ENCODE measurements at regions not wholly inside any gene's neighbourhood (a gene's known extent, or its start where the extent isn't known, plus 50 kb on each side); places are given as distances from the start of the nearest gene placed in this dataset.

DNA sequence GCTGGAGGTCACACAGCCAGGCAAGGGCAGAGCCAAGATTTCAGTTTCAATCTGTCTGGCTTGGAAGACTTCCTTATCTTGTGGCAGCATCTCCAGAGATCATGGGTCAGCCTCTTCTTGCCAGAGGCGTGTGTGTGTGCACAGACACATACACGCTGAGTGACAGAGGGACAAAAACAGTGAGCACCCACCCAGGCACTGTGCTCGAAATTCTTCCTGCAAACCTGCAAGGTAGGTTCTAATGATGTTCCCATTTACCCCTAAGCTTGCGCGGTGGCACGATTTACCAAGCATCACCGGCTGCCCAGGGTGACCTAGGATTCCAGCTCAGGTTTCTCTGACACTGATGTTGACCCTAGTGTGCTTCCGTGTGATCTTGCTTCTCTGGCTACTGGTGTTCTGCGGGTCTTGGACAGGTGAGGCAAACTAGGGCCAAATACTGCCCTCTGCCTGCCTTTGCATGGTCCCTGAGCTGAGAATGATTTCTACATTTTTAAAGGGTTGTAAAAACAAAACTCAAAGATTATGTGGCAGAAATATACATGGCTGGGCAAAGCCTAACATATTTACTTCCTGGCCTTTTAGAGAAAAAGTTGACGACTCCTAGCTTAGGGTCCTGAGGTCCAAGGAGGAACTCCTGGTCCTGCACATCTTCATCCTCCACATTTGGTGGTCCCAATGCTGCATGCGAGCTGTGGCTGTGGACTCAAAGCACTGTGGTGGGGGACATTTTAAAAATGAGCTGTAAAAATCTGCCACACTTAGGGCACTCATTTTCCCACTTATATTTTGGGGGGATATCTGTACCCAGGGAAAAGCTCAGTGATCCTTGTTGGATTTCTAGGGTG, 268.5 kb downstream of the RPS24 start:
- TF ChIP-seq RAD21 (IDR thresholded peaks at IDR 0.05; ENCODE audit: low read depth) = peak; percentile 53
- TF ChIP-seq, protein P1, sequence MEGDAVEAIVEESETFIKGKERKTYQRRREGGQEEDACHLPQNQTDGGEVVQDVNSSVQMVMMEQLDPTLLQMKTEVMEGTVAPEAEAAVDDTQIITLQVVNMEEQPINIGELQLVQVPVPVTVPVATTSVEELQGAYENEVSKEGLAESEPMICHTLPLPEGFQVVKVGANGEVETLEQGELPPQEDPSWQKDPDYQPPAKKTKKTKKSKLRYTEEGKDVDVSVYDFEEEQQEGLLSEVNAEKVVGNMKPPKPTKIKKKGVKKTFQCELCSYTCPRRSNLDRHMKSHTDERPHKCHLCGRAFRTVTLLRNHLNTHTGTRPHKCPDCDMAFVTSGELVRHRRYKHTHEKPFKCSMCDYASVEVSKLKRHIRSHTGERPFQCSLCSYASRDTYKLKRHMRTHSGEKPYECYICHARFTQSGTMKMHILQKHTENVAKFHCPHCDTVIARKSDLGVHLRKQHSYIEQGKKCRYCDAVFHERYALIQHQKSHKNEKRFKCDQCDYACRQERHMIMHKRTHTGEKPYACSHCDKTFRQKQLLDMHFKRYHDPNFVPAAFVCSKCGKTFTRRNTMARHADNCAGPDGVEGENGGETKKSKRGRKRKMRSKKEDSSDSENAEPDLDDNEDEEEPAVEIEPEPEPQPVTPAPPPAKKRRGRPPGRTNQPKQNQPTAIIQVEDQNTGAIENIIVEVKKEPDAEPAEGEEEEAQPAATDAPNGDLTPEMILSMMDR (IDR thresholded peaks at IDR 0.05 in 2 of 3, conservative IDR thresholded peaks at IDR 0.05 in 1 of 3; ENCODE audit: borderline replicate concordance in 1 of 3, insufficient read depth in 1 of 3, low read depth in 2 of 3, low read length in 2 of 3) = peak in 2 of 3 experiments; percentile 14 to 35; a peak in 3 of 6 replicates
- TF ChIP-seq, protein P2, sequence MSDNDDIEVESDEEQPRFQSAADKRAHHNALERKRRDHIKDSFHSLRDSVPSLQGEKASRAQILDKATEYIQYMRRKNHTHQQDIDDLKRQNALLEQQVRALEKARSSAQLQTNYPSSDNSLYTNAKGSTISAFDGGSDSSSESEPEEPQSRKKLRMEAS (IDR thresholded peaks at IDR 0.05) = no peak
- TF ChIP-seq, protein P3, sequence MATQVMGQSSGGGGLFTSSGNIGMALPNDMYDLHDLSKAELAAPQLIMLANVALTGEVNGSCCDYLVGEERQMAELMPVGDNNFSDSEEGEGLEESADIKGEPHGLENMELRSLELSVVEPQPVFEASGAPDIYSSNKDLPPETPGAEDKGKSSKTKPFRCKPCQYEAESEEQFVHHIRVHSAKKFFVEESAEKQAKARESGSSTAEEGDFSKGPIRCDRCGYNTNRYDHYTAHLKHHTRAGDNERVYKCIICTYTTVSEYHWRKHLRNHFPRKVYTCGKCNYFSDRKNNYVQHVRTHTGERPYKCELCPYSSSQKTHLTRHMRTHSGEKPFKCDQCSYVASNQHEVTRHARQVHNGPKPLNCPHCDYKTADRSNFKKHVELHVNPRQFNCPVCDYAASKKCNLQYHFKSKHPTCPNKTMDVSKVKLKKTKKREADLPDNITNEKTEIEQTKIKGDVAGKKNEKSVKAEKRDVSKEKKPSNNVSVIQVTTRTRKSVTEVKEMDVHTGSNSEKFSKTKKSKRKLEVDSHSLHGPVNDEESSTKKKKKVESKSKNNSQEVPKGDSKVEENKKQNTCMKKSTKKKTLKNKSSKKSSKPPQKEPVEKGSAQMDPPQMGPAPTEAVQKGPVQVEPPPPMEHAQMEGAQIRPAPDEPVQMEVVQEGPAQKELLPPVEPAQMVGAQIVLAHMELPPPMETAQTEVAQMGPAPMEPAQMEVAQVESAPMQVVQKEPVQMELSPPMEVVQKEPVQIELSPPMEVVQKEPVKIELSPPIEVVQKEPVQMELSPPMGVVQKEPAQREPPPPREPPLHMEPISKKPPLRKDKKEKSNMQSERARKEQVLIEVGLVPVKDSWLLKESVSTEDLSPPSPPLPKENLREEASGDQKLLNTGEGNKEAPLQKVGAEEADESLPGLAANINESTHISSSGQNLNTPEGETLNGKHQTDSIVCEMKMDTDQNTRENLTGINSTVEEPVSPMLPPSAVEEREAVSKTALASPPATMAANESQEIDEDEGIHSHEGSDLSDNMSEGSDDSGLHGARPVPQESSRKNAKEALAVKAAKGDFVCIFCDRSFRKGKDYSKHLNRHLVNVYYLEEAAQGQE (IDR thresholded peaks at IDR 0.05; ENCODE audit: low read depth) = no peak
- TF ChIP-seq EZH2phosphoT487 (IDR thresholded peaks at IDR 0.05; ENCODE audit: borderline replicate concordance) = no peak

Measured in HCT116 (cell line).